ENCODE measurements at regions not wholly inside any gene's neighbourhood (a gene's known extent, or its start where the extent isn't known, plus 50 kb on each side); places are given as distances from the start of the nearest gene placed in this dataset.

- no peak for DNase-seq
- Mint-ChIP-seq H3K9me3 (peaks cover 0 to 3% (median 0%) of the 10 kb centered on the region in 11 donors), H3K36me3 (no peaks in the 10 kb centered on the region), H3K27me3 (peaks cover 0 to 3% (median 0%) of the 10 kb centered on the region in 5 donors), H3K4me3 (no peak overlapping the region), H3K4me1 (no peaks in the 10 kb centered on the region), H3K27ac (no peak overlapping the region)
- H3K27me3 ChIP-seq (ENCODE audit: control insufficient read depth in 2 of 2, insufficient read depth in 2 of 2, low read length in 2 of 2) = no peaks in the 10 kb centered on the region
- CTCF ChIA-PET = no interaction called here
- no peak overlapping the region for H3K27ac ChIP-seq (ENCODE audit: low read depth, low read length)
- H3K9me3 ChIP-seq (ENCODE audit: control insufficient read depth in 2 of 3, low read length in 3 of 3) = no peaks in the 10 kb centered on the region
- H3K36me3 ChIP-seq (ENCODE audit: control insufficient read depth in 2 of 3, insufficient read depth in 3 of 3, low read length in 3 of 3) = no peaks in the 10 kb centered on the region
- H3K4me3 ChIP-seq (ENCODE audit: low read length) = no peak overlapping the region
- intact Hi-C loops (cut with micrococcal nuclease) = no loop called here
- POLR2A ChIA-PET = no interaction called here
- ATAC-seq = no peak
- no peaks in the 10 kb centered on the region for H3K4me1 ChIP-seq (ENCODE audit: control insufficient read depth in 2 of 2, insufficient read depth in 2 of 2, low read length in 2 of 2)
These were observed 371.1 kb upstream of the POU3F2 start for GRCh38 chr6:98463038-98464000.

- CTCF ChIA-PET = no interaction called here
- Histone ChIP-seq H3K27ac (ENCODE audit: low read depth, low read length) (no peak overlapping the region), H3K36me3 (ENCODE audit: control insufficient read depth in 2 of 3, insufficient read depth in 3 of 3, low read length in 3 of 3) (no peaks in the 10 kb centered on the region), H3K27me3 (ENCODE audit: control insufficient read depth in 2 of 2, insufficient read depth in 2 of 2, low read length in 2 of 2) (no peaks in the 10 kb centered on the region), H3K4me3 (ENCODE audit: low read length) (no peak overlapping the region), H3K9me3 (ENCODE audit: control insufficient read depth in 2 of 3, low read length in 3 of 3) (peaks cover 0 to 5% (median 0%) of the 10 kb centered on the region in 3 experiments), H3K4me1 (ENCODE audit: control insufficient read depth in 2 of 2, insufficient read depth in 2 of 2, low read length in 2 of 2) (no peaks in the 10 kb centered on the region)
- peaks cover 0 to 22% (median 6%) of the 10 kb centered on the region in 11 donors for H3K9me3 Mint-ChIP-seq
- no peak for DNase-seq
- no peak for ATAC-seq
- H3K27ac Mint-ChIP-seq = no peak overlapping the region
- peaks cover 0 to 5% (median 0%) of the 10 kb centered on the region in 5 donors for H3K36me3 Mint-ChIP-seq
- no peaks in the 10 kb centered on the region for H3K4me1 Mint-ChIP-seq
- POLR2A ChIA-PET = no interaction called here
- H3K27me3 Mint-ChIP-seq = no peaks in the 10 kb centered on the region
- H3K4me3 Mint-ChIP-seq = no peak overlapping the region
- intact Hi-C loops (cut with micrococcal nuclease) = no loop called here
These were observed 367.3 kb upstream of the POU3F2 start for GRCh38 chr6:98467091-98467490.

- Mint-ChIP-seq H3K4me3 (no peak overlapping the region), H3K27me3 (no peaks in the 10 kb centered on the region), H3K4me1 (no peaks in the 10 kb centered on the region), H3K27ac (no peak overlapping the region), H3K9me3 (peaks cover 0 to 22% (median 6%) of the 10 kb centered on the region in 11 donors), H3K36me3 (peaks cover 0 to 5% (median 0%) of the 10 kb centered on the region in 5 donors)
- no peaks in the 10 kb centered on the region for H3K4me1 ChIP-seq (ENCODE audit: control insufficient read depth in 2 of 2, insufficient read depth in 2 of 2, low read length in 2 of 2)
- no peaks in the 10 kb centered on the region for H3K36me3 ChIP-seq (ENCODE audit: control insufficient read depth in 2 of 3, insufficient read depth in 3 of 3, low read length in 3 of 3)
- no peak overlapping the region for H3K27ac ChIP-seq (ENCODE audit: low read depth, low read length)
- H3K4me3 ChIP-seq (ENCODE audit: low read length) = no peak overlapping the region
- ATAC-seq (no peak), DNase-seq (no peak)
- POLR2A ChIA-PET = no interaction called here
- H3K9me3 ChIP-seq (ENCODE audit: control insufficient read depth in 2 of 3, low read length in 3 of 3) = peaks cover 0 to 5% (median 0%) of the 10 kb centered on the region in 3 experiments
- intact Hi-C loops (cut with micrococcal nuclease) = no loop called here
- H3K27me3 ChIP-seq (ENCODE audit: control insufficient read depth in 2 of 2, insufficient read depth in 2 of 2, low read length in 2 of 2) = no peaks in the 10 kb centered on the region
- CTCF ChIA-PET = no interaction called here
These were observed 366.5 kb upstream of the POU3F2 start for GRCh38 chr6:98467902-98468301.

- ChIA-PET POLR2A (no interaction called here), CTCF (no interaction called here)
- intact Hi-C loops (cut with micrococcal nuclease) = no loop called here
- ATAC-seq = no peak
- Histone ChIP-seq H3K36me3 (ENCODE audit: control insufficient read depth in 2 of 3, insufficient read depth in 3 of 3, low read length in 3 of 3) (no peaks in the 10 kb centered on the region), H3K4me3 (ENCODE audit: low read length) (no peak overlapping the region), H3K27me3 (ENCODE audit: control insufficient read depth in 2 of 2, insufficient read depth in 2 of 2, low read length in 2 of 2) (no peaks in the 10 kb centered on the region), H3K4me1 (ENCODE audit: control insufficient read depth in 2 of 2, insufficient read depth in 2 of 2, low read length in 2 of 2) (no peaks in the 10 kb centered on the region), H3K27ac (ENCODE audit: low read depth, low read length) (no peak overlapping the region), H3K9me3 (ENCODE audit: control insufficient read depth in 2 of 3, low read length in 3 of 3) (peaks cover 0 to 5% (median 0%) of the 10 kb centered on the region in 3 experiments)
- Mint-ChIP-seq H3K4me3 (no peak overlapping the region), H3K4me1 (no peaks in the 10 kb centered on the region), H3K9me3 (peaks cover 0 to 22% (median 6%) of the 10 kb centered on the region in 11 donors), H3K27ac (no peak overlapping the region), H3K27me3 (no peaks in the 10 kb centered on the region), H3K36me3 (peaks cover 0 to 5% (median 0%) of the 10 kb centered on the region in 5 donors)
- DNase-seq = no peak
These were observed 365.2 kb upstream of the POU3F2 start for GRCh38 chr6:98469141-98469540.

GRCh38 chr6:98470821-98471220 lies 363.6 kb upstream of the POU3F2 start:
- no peak overlapping the region for H3K4me3 ChIP-seq (ENCODE audit: low read length)
- H3K27ac ChIP-seq (ENCODE audit: low read depth, low read length) = no peak overlapping the region
- intact Hi-C loops (cut with micrococcal nuclease) = no loop called here
- H3K36me3 ChIP-seq (ENCODE audit: control insufficient read depth in 2 of 3, insufficient read depth in 3 of 3, low read length in 3 of 3) = no peaks in the 10 kb centered on the region
- Mint-ChIP-seq H3K27me3 (no peaks in the 10 kb centered on the region), H3K36me3 (peaks cover 0 to 5% (median 0%) of the 10 kb centered on the region in 5 donors), H3K9me3 (peaks cover 0 to 22% (median 6%) of the 10 kb centered on the region in 11 donors), H3K4me3 (no peak overlapping the region), H3K27ac (no peak overlapping the region), H3K4me1 (no peaks in the 10 kb centered on the region)
- no peaks in the 10 kb centered on the region for H3K4me1 ChIP-seq (ENCODE audit: control insufficient read depth in 2 of 2, insufficient read depth in 2 of 2, low read length in 2 of 2)
- ATAC-seq = no peak
- CTCF ChIA-PET = no interaction called here
- H3K9me3 ChIP-seq (ENCODE audit: control insufficient read depth in 2 of 3, low read length in 3 of 3) = peaks cover 0 to 5% (median 0%) of the 10 kb centered on the region in 3 experiments
- POLR2A ChIA-PET = no interaction called here
- no peak for DNase-seq
- no peaks in the 10 kb centered on the region for H3K27me3 ChIP-seq (ENCODE audit: control insufficient read depth in 2 of 2, insufficient read depth in 2 of 2, low read length in 2 of 2)

GRCh38 chr6:98471444-98471843 lies 362.9 kb upstream of the POU3F2 start:
- H3K4me1 Mint-ChIP-seq = no peaks in the 10 kb centered on the region
- ATAC-seq (no peak), DNase-seq (no peak)
- Histone ChIP-seq H3K27ac (ENCODE audit: low read depth, low read length) (no peak overlapping the region), H3K4me3 (ENCODE audit: low read length) (no peak overlapping the region), H3K36me3 (ENCODE audit: control insufficient read depth in 2 of 3, insufficient read depth in 3 of 3, low read length in 3 of 3) (no peaks in the 10 kb centered on the region), H3K9me3 (ENCODE audit: control insufficient read depth in 2 of 3, low read length in 3 of 3) (peaks cover 0 to 5% (median 0%) of the 10 kb centered on the region in 3 experiments), H3K27me3 (ENCODE audit: control insufficient read depth in 2 of 2, insufficient read depth in 2 of 2, low read length in 2 of 2) (no peaks in the 10 kb centered on the region), H3K4me1 (ENCODE audit: control insufficient read depth in 2 of 2, insufficient read depth in 2 of 2, low read length in 2 of 2) (no peaks in the 10 kb centered on the region)
- H3K36me3 Mint-ChIP-seq = peaks cover 0 to 5% (median 0%) of the 10 kb centered on the region in 5 donors
- CTCF ChIA-PET = no interaction called here
- H3K4me3 Mint-ChIP-seq = no peak overlapping the region
- H3K27me3 Mint-ChIP-seq = no peaks in the 10 kb centered on the region
- H3K27ac Mint-ChIP-seq = no peak overlapping the region
- POLR2A ChIA-PET = no interaction called here
- H3K9me3 Mint-ChIP-seq = peaks cover 0 to 22% (median 6%) of the 10 kb centered on the region in 11 donors
- intact Hi-C loops (cut with micrococcal nuclease) = no loop called here

- Histone ChIP-seq H3K27ac (ENCODE audit: low read depth, low read length) (no peak overlapping the region), H3K9me3 (ENCODE audit: control insufficient read depth in 2 of 3, low read length in 3 of 3) (no peaks in the 10 kb centered on the region), H3K4me3 (ENCODE audit: low read length) (no peak overlapping the region), H3K27me3 (ENCODE audit: control insufficient read depth in 2 of 2, insufficient read depth in 2 of 2, low read length in 2 of 2) (no peaks in the 10 kb centered on the region), H3K4me1 (ENCODE audit: control insufficient read depth in 2 of 2, insufficient read depth in 2 of 2, low read length in 2 of 2) (no peaks in the 10 kb centered on the region), H3K36me3 (ENCODE audit: control insufficient read depth in 2 of 3, insufficient read depth in 3 of 3, low read length in 3 of 3) (no peaks in the 10 kb centered on the region)
- ATAC-seq (no peak), DNase-seq (no peak)
- Mint-ChIP-seq H3K4me1 (no peaks in the 10 kb centered on the region), H3K4me3 (no peak overlapping the region), H3K9me3 (peaks cover 0 to 16% (median 6%) of the 10 kb centered on the region in 11 donors), H3K27me3 (no peaks in the 10 kb centered on the region), H3K36me3 (peaks cover 0 to 8% (median 0%) of the 10 kb centered on the region in 5 donors), H3K27ac (no peak overlapping the region)
- POLR2A ChIA-PET = no interaction called here
- CTCF ChIA-PET = no interaction called here
- intact Hi-C loops (cut with micrococcal nuclease) = no loop called here
These were observed 357.1 kb upstream of the POU3F2 start for GRCh38 chr6:98477231-98477630.
